ENCODE measurements at regions not wholly inside any gene's neighbourhood (a gene's known extent, or its start where the extent isn't known, plus 50 kb on each side); places are given as distances from the start of the nearest gene placed in this dataset.

DNA sequence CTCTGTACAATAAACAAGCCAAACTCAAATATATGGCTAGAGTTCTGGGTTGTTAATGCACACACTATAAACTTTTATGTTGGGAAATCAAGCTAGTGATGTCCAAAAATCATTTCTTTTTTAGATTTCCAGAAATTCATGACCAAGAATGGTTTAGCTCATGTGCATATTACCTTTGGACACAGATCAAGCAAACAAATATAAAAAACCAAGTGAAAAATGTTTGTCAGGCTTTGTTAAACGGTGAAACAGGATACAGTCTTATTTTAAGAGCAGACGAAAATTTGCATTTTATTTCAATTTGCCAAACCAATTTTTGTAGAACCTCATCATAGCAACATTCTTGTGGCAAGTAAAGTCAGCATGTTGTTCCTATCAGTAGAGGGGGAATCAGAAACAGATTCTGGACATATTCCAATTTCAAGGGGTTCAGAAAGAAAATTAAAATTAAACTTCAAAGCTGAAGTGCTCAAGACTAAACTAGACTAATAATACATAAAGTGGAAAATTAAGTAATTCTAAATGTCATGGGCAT, 413.6 kb downstream of the TRIML1 start:
- no peak for DNase-seq (ENCODE audit: low read depth in 2 of 2)

DNA sequence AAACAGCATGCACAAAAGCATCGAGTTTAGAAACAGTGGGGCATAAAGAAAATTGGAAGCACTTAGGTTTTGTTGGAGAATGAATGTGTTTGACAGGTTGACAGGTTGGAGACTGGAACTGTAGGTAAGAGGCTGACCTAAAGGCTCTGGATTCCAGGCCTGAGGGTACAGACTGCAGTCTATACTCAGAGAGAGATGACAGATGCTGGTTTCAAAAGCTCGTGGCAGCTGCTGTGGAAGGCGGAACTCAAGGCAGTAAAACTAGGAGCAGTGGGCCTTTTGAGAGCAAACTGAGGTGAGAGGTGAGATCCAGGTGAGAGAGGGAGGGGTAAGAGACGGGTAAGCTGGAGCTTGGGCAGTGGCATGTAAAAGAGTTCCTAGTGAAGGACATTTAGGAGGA, 415.2 kb downstream of the TRIML1 start:
- no peak for DNase-seq (ENCODE audit: low read depth in 2 of 2)

DNA sequence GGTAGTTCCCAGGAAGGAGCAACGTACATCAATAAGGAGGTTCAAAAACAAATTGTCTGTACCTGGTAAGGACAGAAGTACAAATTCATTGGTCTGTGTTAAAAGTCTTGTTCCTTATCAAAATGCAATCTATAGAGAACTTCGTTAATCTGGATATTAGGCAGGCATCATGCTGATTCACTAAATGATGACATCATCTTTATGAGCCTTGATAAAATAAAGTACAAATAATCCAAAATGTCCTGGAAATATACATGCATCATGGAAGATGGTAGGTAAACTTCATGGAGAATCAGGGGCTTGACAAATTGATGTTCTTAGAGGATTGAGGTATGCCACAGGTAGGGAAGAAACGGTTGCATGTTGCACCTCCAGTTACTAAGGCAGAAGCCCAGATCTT, 433.9 kb downstream of the TRIML1 start:
- no peak for DNase-seq (ENCODE audit: low read depth in 2 of 2)

DNA sequence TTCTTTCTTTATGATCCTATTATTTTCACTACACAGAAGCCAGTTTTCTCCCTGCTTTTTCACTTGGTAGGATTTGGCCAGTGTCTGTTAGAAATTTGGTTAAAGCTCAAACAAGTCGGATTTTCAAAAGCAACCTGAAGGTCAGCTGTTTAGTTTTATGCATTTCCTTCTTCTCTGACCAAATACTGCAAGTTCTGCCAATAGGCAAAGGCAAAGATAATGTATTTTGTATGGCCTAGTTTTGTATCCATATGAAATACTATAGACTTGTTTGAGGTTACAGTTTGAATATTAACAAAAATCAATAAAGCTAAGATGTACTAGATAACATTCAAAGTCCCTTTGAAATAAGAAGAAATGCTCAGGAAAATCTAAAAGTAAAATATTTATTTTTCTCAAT, 439.4 kb downstream of the TRIML1 start:
- DNase-seq (ENCODE audit: low read depth in 2 of 2), result no peak

DNA sequence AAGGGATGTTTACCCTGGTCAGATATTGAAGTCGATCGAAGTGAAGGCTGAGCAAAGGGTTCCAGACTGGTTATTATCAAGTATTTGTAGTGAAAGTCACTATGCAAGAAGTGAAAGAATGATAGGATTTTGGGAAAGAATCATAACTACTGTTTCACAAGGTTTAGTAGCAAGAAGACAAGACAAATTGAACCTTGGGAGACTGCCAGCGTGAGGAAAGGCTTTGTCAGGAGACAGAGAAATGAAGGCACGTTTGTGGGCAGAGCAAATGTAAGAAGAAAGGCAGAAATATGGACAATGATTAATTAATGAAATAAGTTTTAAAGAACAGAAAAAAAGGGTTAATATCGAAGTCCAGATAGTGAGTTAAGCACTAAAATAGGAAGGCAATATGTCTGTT, 456.8 kb downstream of the TRIML1 start:
- no peak for DNase-seq (ENCODE audit: low read depth in 2 of 2)

DNA sequence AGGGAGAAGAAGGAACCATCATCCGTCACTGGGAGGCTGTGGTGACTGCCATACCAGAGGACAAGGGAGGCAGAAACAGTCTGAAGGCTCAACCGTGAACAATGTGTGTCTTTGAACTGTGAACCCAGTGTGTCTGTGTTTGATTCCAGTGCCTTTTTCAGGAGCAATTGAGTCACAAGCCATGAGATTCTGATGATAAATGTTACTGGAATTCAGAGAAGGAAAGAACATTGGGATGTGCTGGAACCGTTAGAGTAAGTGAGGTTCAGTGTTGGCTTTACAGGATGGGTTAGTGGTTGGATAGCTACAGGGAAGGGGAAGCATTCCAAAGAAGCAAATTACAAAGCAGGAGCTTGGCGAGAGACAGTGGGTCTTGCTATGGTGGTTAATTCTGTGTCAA, 464.4 kb downstream of the TRIML1 start:
- no peak for DNase-seq (ENCODE audit: low read depth in 2 of 2)

DNA sequence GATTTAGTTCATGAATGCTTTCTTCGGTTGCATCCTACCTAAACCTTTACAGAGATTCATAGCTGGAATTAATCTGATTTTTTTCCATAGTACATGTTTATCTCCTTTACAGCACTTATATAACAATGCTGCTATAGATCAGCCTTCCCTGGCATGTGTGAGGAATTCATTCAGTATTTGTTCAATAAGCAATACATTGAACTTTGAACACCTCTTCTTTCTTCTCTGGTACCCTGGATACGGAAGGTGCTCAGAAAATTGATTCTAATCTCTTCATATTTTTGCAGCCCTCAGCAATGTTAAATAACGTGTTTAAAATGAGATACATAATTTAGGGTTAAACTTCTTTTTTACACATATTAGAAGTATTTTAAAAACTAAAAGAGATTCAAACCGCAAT, 467.4 kb downstream of the TRIML1 start:
- no peak for DNase-seq (ENCODE audit: low read depth in 2 of 2)

DNA sequence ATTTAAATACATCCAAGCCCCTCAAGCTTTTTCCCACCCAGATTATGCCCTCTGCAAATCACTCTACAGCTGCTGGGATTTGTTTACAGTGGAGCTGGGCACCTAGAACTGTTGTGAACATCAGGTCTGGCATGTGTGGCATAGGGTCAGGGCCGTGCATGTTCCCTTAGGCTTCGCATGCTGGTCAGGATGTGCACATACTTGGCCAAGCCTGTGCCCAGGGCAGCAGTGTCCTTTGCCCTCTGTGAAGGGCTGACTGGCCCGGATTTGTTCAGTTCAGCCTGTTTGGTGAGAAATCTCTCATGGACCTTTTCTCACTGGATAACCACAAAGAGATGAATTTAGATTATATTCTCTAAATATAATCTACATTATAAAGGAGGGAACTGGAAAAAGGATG, 471.9 kb downstream of the TRIML1 start:
- DNase-seq (ENCODE audit: low read depth in 2 of 2), result no peak

DNA sequence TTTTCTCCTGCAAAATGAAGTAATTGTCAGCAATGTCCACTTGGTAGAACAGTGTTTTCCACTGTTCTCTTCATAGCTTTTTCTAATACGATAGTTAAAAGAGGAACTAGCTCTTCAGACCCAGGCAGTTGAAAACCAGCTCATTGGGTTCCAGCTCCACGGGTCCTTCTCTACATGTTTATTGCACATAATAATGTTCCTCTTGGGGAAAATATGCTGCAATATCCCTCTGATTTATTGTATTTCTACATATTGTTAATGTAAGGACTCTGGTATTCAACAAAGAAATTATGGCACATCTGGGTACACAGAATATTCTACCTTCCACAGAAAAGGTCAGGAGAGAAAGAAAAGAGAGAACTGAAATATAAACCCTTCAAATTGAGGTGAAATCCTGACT, 473.4 kb downstream of the TRIML1 start:
- no peak for DNase-seq (ENCODE audit: low read depth in 2 of 2)

DNA sequence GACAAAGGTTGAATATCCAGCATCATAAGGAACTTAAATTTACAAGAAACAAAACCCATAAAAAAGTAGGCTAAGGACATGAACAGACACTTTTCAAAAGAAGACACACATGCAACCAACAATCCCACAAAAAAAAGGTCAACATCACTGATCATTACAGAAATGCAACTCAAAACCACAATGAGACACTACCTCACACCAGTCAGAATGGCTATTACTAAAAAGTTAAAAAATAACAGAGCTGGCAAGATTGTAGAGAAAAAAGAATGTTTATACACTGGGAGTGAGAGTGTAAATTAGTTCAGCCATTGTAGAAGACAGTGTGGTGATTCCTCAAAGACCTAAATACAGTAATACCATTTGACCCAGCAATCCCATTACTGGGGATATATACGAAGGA, 474.7 kb downstream of the TRIML1 start:
- no peak for DNase-seq (ENCODE audit: low read depth in 2 of 2)

DNA sequence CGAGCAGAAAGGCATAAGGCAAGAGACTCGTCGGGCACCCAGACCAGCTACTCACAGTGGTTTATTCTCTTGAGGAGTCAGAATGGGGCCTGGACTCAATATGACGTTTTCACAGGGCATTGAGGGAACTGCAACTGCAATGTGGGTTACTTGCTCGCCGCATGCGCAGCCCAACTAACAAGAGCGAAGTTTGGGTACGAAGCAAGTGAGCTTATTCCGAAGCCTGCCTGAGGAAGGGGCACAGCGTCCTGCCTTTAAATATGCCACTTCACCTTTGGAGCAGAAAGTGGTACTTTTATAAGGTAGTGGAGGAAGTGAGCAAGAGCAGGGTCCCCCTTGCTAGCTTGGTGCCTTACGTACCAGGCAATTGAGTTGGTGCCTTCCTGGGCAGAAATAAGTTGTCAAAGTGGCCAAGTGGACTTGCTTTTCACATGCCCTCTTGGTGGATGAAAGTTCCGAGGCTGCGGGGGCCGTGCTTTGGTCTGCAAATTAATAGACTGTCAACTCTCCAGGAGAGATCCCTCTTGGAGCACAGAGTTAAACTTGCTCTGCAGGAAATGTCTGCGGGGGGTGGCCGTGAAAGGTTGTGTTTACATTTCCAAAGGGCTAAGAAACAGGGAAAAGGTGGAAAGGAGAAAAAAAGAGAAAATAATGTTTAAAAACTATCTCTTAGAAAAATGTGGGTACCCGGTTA, 480.4 kb downstream of the TRIML1 start:
- DNase-seq (ENCODE audit: low read depth in 2 of 2), result no peak

DNA sequence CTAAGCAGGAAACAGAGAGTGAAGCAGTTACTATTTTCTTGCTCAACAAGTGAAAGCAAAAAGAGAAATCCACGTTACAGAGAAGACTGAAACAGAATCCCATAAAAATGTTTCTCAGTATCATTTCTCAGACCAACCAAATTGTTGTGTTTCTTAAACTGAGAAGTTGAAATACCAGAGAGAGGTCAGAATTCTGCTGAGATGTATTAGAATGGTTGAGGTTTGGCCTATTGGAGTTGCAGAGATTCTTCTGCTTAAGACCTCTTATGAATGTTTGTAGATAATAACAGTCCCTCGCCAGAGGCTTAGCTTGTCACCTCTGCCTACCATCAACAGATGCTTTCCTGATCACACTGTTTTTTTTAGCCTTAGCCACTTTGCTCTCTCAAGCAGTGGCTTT, 481.4 kb downstream of the TRIML1 start:
- no peak for DNase-seq (ENCODE audit: low read depth in 2 of 2)

DNA sequence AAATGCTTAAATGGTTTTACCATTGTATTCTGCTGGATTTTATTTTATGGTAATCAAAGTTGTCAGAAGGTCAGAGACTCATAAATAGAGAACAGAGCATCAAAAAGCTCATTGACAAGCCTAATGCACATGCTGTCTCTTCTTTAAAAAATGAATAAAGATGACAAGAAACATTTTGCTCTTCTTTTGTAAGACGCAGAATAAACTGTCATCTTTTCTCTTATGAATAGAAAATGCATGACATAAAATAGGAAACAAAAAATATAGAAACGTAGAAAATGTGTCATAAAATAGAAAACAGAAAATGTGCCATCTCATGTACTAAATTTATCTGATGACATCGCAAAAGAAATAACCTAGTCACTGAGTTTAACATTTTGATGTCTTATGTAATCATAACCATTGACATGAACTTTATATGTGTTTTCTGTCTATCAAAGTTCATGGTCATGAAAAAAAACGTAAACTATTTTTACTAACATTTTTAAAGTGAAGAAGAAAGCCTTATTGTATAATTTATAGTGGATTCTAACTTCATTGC, 484.1 kb downstream of the TRIML1 start:
- no peak for DNase-seq (ENCODE audit: low read depth in 2 of 2)

DNA sequence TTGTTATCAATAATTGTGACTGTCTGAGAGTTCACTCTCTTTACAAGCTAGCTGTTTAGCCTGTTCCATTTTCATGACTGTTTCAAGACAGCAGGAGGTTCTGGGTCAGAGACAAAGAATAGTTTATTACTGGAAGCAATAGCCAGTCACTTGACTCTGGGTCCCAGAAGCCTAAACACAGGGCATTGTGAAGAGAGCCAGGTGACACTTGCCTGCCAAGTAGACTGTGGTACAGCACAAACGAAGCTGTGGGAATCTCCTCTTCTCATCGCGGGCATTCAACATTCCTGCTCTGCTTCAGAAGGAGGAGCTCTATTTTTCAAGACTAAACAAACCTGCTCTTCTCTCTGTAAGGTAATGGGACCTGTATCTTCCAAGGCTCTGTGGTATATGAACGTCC, 485.1 kb downstream of the TRIML1 start:
- DNase-seq (ENCODE audit: low read depth in 2 of 2), result no peak

DNA sequence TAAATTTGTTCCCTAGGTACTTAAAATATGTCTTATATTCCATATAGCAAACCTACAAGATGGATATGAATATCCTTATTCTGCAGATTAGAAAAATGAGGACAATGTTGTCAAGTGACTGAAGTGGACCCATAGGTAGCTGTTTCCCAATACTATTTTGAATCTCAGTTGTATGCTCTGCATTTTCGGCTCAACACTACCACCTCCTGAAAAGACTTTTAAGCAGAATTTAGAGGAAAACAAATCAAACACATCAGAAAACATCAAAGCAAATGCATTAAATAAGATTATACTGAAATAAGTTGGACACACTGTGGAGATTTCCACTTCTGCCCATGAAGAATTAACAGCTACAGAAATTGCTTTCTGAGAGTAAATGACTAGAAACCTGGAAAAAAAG, 488.7 kb downstream of the TRIML1 start:
- no peak for DNase-seq (ENCODE audit: low read depth in 2 of 2)

DNA sequence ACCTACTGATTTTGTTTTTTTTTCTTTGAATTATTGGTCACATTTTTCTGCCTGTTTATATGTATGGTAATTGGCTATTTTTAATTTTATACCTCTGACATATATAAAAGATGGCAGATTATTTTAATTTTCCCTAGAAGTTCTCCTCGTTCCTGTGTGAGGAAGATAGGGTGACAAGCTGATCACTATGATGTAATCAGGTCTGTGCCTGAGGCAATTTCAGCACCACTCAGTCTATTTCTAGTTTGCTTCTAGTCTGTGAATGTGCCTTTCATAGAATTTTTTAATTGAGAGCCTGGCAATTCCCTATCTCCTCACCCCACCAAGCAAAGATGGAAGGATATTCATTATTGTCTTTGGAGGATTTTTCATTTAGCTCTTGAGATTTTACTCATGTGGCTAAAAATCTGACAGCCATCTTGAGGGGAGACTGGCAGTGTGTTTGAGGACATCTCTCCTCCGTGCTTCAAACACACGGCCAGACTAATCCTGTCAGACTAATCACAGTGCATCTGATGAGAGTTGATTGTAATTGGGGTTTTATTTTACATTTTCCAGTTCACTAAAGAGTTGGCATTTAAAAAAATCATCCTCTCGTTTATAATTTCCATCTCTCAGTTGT, 500.3 kb downstream of the TRIML1 start:
- no peak for DNase-seq (ENCODE audit: low read depth in 2 of 2)

DNA sequence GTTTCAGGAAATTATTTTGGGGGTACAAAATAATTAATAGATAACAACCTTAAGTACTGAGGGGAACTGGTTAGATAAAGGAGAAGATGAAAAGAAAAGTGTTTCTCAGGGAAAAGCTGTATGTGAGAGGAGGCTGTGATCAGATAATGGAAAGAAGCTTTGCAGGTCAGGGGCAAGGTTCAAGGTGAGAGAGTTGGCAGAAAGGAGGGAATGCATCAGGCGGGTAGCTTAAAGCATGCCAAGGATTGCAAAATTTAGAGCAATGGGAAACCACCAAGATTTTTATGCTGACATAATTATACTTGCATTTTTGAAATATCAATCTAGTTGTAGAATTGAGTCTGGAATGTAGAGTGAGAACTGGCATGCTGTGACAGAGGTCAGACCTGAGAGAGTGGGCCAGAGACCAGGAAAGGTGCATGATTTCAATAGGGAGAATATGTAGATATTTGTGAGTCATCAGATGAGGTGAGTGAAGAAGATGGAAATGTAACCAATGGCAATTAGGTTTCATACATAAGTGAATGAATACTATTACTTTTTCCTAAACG, 508.7 kb downstream of the TRIML1 start:
- no peak for DNase-seq (ENCODE audit: low read depth in 2 of 2)

DNA sequence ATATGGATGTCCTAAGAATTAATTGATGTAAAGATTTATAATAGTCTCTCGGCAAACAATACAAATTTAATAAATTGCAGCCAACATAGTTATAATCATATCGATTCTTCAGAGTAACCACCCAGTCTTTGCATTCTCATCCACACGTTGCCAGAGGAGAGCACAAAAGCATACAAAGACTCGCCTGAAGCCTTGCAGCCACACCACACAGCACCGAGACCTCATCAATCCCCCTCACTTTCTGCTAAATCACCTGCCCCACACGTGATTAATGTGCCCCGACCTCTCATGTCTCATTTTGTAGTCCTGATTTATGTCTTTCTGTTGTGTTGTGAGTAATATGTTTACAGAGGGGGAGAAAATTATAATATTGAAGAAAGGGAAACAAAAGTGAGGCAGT, 510.4 kb downstream of the TRIML1 start:
- DNase-seq (ENCODE audit: low read depth in 2 of 2), result no peak

DNA sequence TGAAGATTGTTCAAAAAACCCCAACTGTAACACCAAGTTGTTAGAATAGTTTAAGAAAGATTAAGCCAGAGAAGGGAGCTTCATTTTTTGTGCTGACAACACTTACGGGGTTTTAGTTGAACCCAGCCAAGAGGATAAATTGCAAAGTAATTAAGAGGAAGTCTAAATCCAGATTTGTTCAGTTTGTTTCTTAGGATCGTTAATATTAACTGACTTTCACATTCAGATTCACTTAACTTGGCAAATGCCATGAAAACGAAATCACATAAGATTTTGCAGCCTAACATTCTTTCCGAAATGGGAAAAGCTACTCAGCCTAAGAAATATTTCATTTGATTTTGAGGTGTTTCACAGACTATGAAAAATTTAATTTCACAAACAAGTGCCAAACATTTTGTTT, 511.3 kb downstream of the TRIML1 start:
- no peak for DNase-seq (ENCODE audit: low read depth in 2 of 2)

DNA sequence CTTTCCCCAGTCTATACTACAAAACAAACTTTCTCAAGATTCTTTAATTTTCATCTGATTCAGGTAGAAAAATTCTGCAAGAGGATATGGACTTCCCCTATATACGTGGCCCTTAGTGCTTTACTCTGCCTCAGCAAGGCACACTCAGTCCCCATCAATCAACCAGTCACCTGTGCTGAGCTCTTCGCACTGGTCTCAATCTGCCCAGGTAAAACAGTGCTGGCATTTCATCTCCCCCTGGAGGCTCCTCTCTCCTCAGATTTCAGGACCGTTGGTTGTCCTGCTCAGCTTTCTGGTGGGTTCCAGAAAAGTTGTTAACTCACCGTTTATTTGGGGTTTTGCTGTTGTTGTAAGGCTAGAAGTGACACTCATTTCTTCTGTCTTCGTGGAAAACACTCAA, 518.1 kb downstream of the TRIML1 start:
- DNase-seq (ENCODE audit: low read depth in 2 of 2), result no peak

DNA sequence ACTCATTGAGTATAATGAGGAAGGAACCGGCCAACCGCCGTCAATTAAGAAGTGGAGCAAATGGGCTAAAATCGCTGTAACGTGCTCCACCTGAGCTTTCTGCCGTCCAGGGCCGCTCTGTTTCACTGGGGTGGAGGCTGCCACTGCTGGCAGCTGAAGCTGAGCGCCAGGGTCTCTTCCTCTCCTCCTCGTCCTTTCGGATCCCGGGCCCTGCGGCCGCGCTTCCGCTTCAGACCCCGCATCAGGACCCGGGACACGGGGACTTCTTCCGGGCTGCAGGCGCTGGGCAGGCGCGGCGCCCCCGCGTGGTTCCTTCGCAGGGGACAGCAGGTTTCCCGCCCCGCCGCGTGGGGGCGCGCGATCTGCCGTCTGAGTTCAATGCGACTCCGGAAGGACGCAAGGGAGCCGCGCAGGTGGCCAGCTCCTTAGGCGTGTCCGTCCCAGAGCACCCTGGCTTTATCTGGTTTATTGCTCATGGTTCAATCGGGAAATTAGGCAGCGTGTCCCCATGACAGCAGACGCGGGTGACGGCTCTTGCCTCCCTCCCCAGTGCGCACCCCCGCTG, 519.8 kb downstream of the TRIML1 start:
- no peak for DNase-seq (ENCODE audit: low read depth in 2 of 2)

DNA sequence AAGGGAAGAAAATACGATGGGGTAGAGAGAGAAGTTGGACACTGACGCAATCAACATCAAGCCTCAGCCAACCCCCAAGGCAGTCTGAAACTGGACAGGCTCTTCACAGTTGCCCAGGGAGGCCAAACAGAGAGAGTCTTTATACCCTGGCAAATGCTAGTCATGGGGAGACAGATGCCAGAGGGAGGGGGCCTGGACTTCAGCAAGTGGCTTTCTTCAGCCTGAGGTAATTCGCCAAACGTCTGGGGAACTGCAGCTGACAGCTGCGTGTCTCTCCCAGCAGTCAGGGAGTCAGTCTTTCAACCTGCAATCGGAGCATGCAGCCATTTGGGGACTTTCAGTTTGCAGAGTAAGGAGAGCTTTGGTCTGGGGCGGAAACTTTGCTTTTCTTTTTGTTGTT, 521.6 kb downstream of the TRIML1 start:
- DNase-seq (ENCODE audit: low read depth in 2 of 2), result no peak

DNA sequence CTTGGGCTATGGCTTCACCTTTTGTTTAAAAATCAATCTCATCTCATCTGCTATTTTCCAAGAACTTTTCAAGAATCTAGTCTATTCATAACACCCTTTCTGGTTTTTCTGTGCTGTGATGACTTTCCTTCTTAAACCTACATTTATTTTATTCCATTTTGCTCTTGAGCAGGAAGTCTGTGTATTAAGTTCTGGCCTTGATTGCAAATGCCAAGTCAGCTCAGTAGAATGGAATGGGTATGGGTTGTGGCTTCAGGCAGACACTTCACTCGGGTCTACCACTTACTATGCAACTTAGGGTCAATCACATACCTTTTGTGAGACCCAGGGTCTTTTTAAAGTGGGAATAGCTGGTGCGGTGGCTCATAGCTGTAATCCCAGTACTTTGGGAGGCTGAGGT, 522.3 kb downstream of the TRIML1 start:
- no peak for DNase-seq (ENCODE audit: low read depth in 2 of 2)
